HG03159 (cell line): ENCODE measurements at regions not wholly inside any gene's neighbourhood (a gene's known extent, or its start where the extent isn't known, plus 50 kb on each side); places are given as distances from the start of the nearest gene placed in this dataset.

Experiments used
- ATAC-seq: cut with Tn5 transposase; IDR thresholded peaks from one replicate; pipeline ENCODE4 v1.9.1; 2021; ENCODE audit warnings: mild to moderate bottlenecking, moderate library complexity; ENCODE audit not compliant: unreplicated experiment

GRCh38 chr14:87879389-87879788, 113.6 kb downstream of the GALC start:
- no peak for ATAC-seq

- ATAC-seq = no peak
Observed at GRCh38 chr14:87878959-87879358, 114.0 kb downstream of the GALC start.

- ATAC-seq = no peak
Observed at GRCh38 chr14:87877877-87878276, 115.1 kb downstream of the GALC start.

GRCh38 chr14:87874676-87875075, 118.3 kb downstream of the GALC start:
- ATAC-seq = no peak

GRCh38 chr14:87873741-87874140, 119.2 kb downstream of the GALC start:
- ATAC-seq = no peak

GRCh38 chr14:87869619-87870583, 123.1 kb downstream of the GALC start:
- ATAC-seq = no peak

GRCh38 chr14:87868920-87869319, 124.1 kb downstream of the GALC start:
- ATAC-seq = no peak

- no peak for ATAC-seq
Observed at GRCh38 chr14:87866116-87866515, 126.9 kb downstream of the GALC start.

- no peak for ATAC-seq
Observed at GRCh38 chr14:87864356-87865270, 128.4 kb downstream of the GALC start.

GRCh38 chr14:87863047-87863446, 129.9 kb downstream of the GALC start:
- ATAC-seq = no peak

- no peak for ATAC-seq
Observed at GRCh38 chr14:87852107-87852506, 140.9 kb downstream of the GALC start.

- no peak for ATAC-seq
Observed at GRCh38 chr14:87851190-87851589, 141.8 kb downstream of the GALC start.

- no peak for ATAC-seq
Observed at GRCh38 chr14:87847216-87847755, 145.7 kb downstream of the GALC start.

- ATAC-seq = no peak
Observed at GRCh38 chr14:87840906-87841305, 152.1 kb downstream of the GALC start.

- ATAC-seq = no peak
Observed at GRCh38 chr14:87838931-87839330, 154.1 kb downstream of the GALC start.

- ATAC-seq = no peak
Observed at GRCh38 chr14:87837296-87837695, 155.7 kb downstream of the GALC start.

- no peak for ATAC-seq
Observed at GRCh38 chr14:87834594-87834993, 158.4 kb downstream of the GALC start.

GRCh38 chr14:87833026-87833425, 160.0 kb downstream of the GALC start:
- no peak for ATAC-seq

GRCh38 chr14:87830443-87831096, 162.4 kb downstream of the GALC start:
- ATAC-seq = no peak

- ATAC-seq = no peak
Observed at GRCh38 chr14:87829543-87829942, 163.4 kb downstream of the GALC start.

GRCh38 chr14:87824266-87824665, 168.7 kb downstream of the GALC start:
- no peak for ATAC-seq
